ENCODE measurements at regions not wholly inside any gene's neighbourhood (a gene's known extent, or its start where the extent isn't known, plus 50 kb on each side); places are given as distances from the start of the nearest gene placed in this dataset.

GRCh38 chr18:39959839-39960238, 1995.2 kb upstream of the PIK3C3 start:
- DNase-seq (ENCODE audit: low read depth, low spot score) (no peak), FAIRE-seq (no peak)
- H3K4me1 ChIP-seq (ENCODE audit: control insufficient read depth, extremely low read depth, insufficient read depth, low read length), result no peaks in the 10 kb centered on the region
- H3K9me1 ChIP-seq (replicated peaks; ENCODE audit: control insufficient read depth, extremely low read depth, insufficient read depth, low read length), result no peaks in the 10 kb centered on the region
- dilution Hi-C loops (cut with MboI; ENCODE audit: extremely low pct_ligation_motif_present, low sequenced_read_pairs) (no loop called here), intact Hi-C loops (cut with micrococcal nuclease) (no loop called here)
- no peaks in the 10 kb centered on the region for H3K36me3 ChIP-seq (ENCODE audit: control insufficient read depth in 2 of 2, extremely low read depth in 1 of 2, insufficient read depth in 2 of 2, low read length in 2 of 2)
- ChIA-PET CTCF (no interaction called here), POLR2A (no interaction called here)
- H3K79me2 ChIP-seq (ENCODE audit: control insufficient read depth, insufficient read depth, low read length), result no peaks in the 10 kb centered on the region
- no TSS peak for BruUV-seq (replicated peaks)
- no peak overlapping the region for H3K27ac ChIP-seq (ENCODE audit: insufficient read depth, low read depth, low read length)
- TF ChIP-seq EZH2 (IDR thresholded peaks at IDR 0.05; ENCODE audit: borderline replicate concordance, low read depth, low read length, severe bottlenecking) (no peak), MAX (IDR thresholded peaks at IDR 0.05; ENCODE audit: insufficient read depth, insufficient read length) (no peak), FOS (IDR thresholded peaks at IDR 0.05; ENCODE audit: borderline replicate concordance, insufficient read depth, low read length) (no peak), POLR2A (IDR thresholded peaks at IDR 0.05; ENCODE audit: low read depth, low read length) (no peak), POLR2AphosphoS5 (IDR thresholded peaks at IDR 0.05; ENCODE audit: insufficient read depth, low read depth, low read length) (no peak), GATA2 (IDR thresholded peaks at IDR 0.05; ENCODE audit: insufficient read depth, insufficient read length, low read depth, low read length) (no peak), CTCF (IDR thresholded peaks at IDR 0.05; ENCODE audit: extremely low read depth in 1 of 2, insufficient read depth in 1 of 2, low read depth in 1 of 2, low read length in 2 of 2) (no peak), MYC (IDR thresholded peaks at IDR 0.05; ENCODE audit: low read depth, low read length) (no peak), JUN (IDR thresholded peaks at IDR 0.05; ENCODE audit: borderline replicate concordance, insufficient read depth, insufficient read length, low read depth) (no peak)
- H3K27me3 ChIP-seq (ENCODE audit: control insufficient read depth in 2 of 2, insufficient read depth in 2 of 2, low read length in 2 of 2), result no peaks in the 10 kb centered on the region
- no peak overlapping the region for H3K9ac ChIP-seq (replicated peaks; ENCODE audit: extremely low read depth, insufficient read depth, low read length)
- no peaks in the 10 kb centered on the region for H4K20me1 ChIP-seq (replicated peaks; ENCODE audit: control insufficient read depth, extremely low read depth, insufficient read depth, low read length)
- no peaks in the 10 kb centered on the region for H3K9me3 ChIP-seq (replicated peaks; ENCODE audit: control insufficient read depth, insufficient read depth, low read length)
- no peak overlapping the region for H3K4me2 ChIP-seq (ENCODE audit: insufficient read depth, low read length)
- H2AFZ ChIP-seq (ENCODE audit: low read depth, low read length), result no peak overlapping the region
- H3K4me3 ChIP-seq (replicated peaks in 1 of 3; ENCODE audit: insufficient read depth in 1 of 3, low read depth in 1 of 3, low read length in 3 of 3), result no peak overlapping the region

Data from endothelial cell of umbilical vein (primary cell).